ENCODE measurements at regions not wholly inside any gene's neighbourhood (a gene's known extent, or its start where the extent isn't known, plus 50 kb on each side); places are given as distances from the start of the nearest gene placed in this dataset.

- intact Hi-C loops (cut with DNase I): no loop called here
- WGBS: 94% methylated on average over 2 of the region's 2 CpGs
- H3K36me3 ChIP-seq: no peaks in the 10 kb centered on the region
- TF ChIP-seq POLR2A (IDR thresholded peaks at IDR 0.05; ENCODE audit: low read depth) (no peak), EP300 (IDR thresholded peaks at IDR 0.05) (no peak), CTCF (IDR thresholded peaks at IDR 0.05) (no peak), POLR2AphosphoS5 (IDR thresholded peaks at IDR 0.05) (no peak)
- H3K27ac ChIP-seq (replicated peaks in 1 of 4): no peak overlapping the region
- H3K9me3 ChIP-seq: no peaks in the 10 kb centered on the region
- H3K27me3 ChIP-seq: no peaks in the 10 kb centered on the region
- DNase-seq (ENCODE audit: extremely low spot score): no peak
- H3K4me3 ChIP-seq: no peak overlapping the region
- H3K4me1 ChIP-seq: no peaks in the 10 kb centered on the region
Measured at GRCh38 chr3:103067963-103068362, 633.1 kb downstream of the ZPLD1 start.

- no peak overlapping the region for H3K27ac ChIP-seq (replicated peaks in 1 of 4)
- H3K27me3 ChIP-seq: no peaks in the 10 kb centered on the region
- no peak overlapping the region for H3K4me3 ChIP-seq
- no peaks in the 10 kb centered on the region for H3K9me3 ChIP-seq
- WGBS: 80% methylated on average over 2 of the region's 2 CpGs
- no peaks in the 10 kb centered on the region for H3K4me1 ChIP-seq
- intact Hi-C loops (cut with DNase I): no loop called here
- no peak for DNase-seq (ENCODE audit: extremely low spot score)
- no peak for TF ChIP-seq POLR2AphosphoS5 (IDR thresholded peaks at IDR 0.05)
- no peak for TF ChIP-seq CTCF (IDR thresholded peaks at IDR 0.05)
- no peak for TF ChIP-seq POLR2A (IDR thresholded peaks at IDR 0.05; ENCODE audit: low read depth)
- no peak for TF ChIP-seq EP300 (IDR thresholded peaks at IDR 0.05)
- no peaks in the 10 kb centered on the region for H3K36me3 ChIP-seq
Measured at GRCh38 chr3:103075282-103075681, 640.5 kb downstream of the ZPLD1 start.

GRCh38 chr3:103077910-103078309 lies 643.1 kb downstream of the ZPLD1 start:
- TF ChIP-seq POLR2AphosphoS5 (IDR thresholded peaks at IDR 0.05): no peak
- no peak for TF ChIP-seq EP300 (IDR thresholded peaks at IDR 0.05)
- no peak for TF ChIP-seq POLR2A (IDR thresholded peaks at IDR 0.05; ENCODE audit: low read depth)
- TF ChIP-seq CTCF (IDR thresholded peaks at IDR 0.05): no peak
- intact Hi-C loops (cut with DNase I): no loop called here
- WGBS: 91% methylated on average over 3 of the region's 3 CpGs
- Histone ChIP-seq H3K4me3 (no peak overlapping the region), H3K27ac (replicated peaks in 1 of 4) (no peak overlapping the region), H3K36me3 (no peaks in the 10 kb centered on the region), H3K27me3 (no peaks in the 10 kb centered on the region), H3K4me1 (no peaks in the 10 kb centered on the region), H3K9me3 (no peaks in the 10 kb centered on the region)
- no peak for DNase-seq (ENCODE audit: extremely low spot score)

GRCh38 chr3:103082501-103082900 lies 647.7 kb downstream of the ZPLD1 start:
- H3K4me3 ChIP-seq: no peak overlapping the region
- H3K27me3 ChIP-seq: no peaks in the 10 kb centered on the region
- H3K4me1 ChIP-seq: no peaks in the 10 kb centered on the region
- intact Hi-C loops (cut with DNase I): no loop called here
- no peak overlapping the region for H3K27ac ChIP-seq (replicated peaks in 1 of 4)
- H3K36me3 ChIP-seq: no peaks in the 10 kb centered on the region
- no peak for DNase-seq (ENCODE audit: extremely low spot score)
- no peak for TF ChIP-seq CTCF (IDR thresholded peaks at IDR 0.05)
- no peak for TF ChIP-seq POLR2A (IDR thresholded peaks at IDR 0.05; ENCODE audit: low read depth)
- no peak for TF ChIP-seq POLR2AphosphoS5 (IDR thresholded peaks at IDR 0.05)
- no peak for TF ChIP-seq EP300 (IDR thresholded peaks at IDR 0.05)
- no peaks in the 10 kb centered on the region for H3K9me3 ChIP-seq
- 89% methylated on average over 1 of the region's 1 CpG for WGBS

GRCh38 chr3:103083848-103084631 lies 649.2 kb downstream of the ZPLD1 start:
- WGBS: 88% methylated on average over 3 of the region's 3 CpGs
- TF ChIP-seq EP300 (IDR thresholded peaks at IDR 0.05) (no peak), POLR2AphosphoS5 (IDR thresholded peaks at IDR 0.05) (no peak), CTCF (IDR thresholded peaks at IDR 0.05) (no peak), POLR2A (IDR thresholded peaks at IDR 0.05; ENCODE audit: low read depth) (no peak)

More at GRCh38 chr3:103083848-103084631, 649.2 kb downstream of the ZPLD1 start:
- Histone ChIP-seq H3K4me1 (no peaks in the 10 kb centered on the region), H3K27ac (replicated peaks in 1 of 4) (no peak overlapping the region), H3K36me3 (no peaks in the 10 kb centered on the region), H3K9me3 (no peaks in the 10 kb centered on the region), H3K27me3 (no peaks in the 10 kb centered on the region), H3K4me3 (no peak overlapping the region)
- no peak for DNase-seq (ENCODE audit: extremely low spot score)
- intact Hi-C loops (cut with DNase I): no loop called here
